ENCODE measurements at regions not wholly inside any gene's neighbourhood (a gene's known extent, or its start where the extent isn't known, plus 50 kb on each side); places are given as distances from the start of the nearest gene placed in this dataset.

DNA sequence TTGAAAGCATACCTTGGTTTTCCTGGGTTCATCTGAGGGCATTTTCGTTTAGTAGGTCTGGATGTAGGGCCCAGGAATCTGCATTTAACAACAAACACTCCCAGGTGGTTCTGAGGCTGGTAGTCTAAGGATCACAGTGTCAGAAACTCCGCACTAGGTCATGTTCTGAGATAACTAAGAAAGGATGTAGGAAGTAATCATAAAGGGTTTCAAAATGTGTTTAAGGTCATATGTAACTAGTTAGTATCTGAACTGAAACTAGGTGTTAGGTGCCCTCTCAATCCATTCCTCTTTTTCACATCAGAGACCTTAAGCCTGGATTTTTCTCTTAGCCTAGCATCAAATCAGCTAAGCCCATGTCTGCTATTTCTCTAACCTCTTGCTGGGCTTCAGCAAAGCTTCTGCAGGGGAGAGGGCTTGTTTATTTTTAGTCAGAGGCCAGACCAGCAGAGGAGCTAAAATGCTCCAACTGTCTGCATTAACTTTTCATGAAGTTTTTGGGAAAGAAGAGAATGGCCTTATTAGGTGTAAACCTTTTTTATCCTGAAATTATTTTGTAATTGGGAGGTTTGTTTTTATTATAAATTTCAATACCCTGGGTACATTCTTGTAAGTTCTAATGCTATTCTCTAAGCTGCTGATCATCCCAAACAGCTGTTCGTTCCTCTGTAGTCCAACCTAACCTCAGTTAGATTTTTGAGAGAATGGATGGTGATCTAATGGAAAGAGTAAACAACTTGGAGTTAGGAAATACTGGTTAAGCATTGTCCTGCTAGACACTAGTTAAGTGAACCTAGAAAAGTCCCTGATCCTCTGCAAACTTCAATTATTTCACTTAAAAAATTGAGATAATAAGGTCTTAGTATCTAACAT is 262.8 kb upstream of the RFC3 start (continued):
- TF ChIP-seq, protein P1, sequence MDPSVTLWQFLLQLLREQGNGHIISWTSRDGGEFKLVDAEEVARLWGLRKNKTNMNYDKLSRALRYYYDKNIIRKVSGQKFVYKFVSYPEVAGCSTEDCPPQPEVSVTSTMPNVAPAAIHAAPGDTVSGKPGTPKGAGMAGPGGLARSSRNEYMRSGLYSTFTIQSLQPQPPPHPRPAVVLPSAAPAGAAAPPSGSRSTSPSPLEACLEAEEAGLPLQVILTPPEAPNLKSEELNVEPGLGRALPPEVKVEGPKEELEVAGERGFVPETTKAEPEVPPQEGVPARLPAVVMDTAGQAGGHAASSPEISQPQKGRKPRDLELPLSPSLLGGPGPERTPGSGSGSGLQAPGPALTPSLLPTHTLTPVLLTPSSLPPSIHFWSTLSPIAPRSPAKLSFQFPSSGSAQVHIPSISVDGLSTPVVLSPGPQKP (IDR thresholded peaks at IDR 0.05; ENCODE audit: low read depth, low read length), result no peak
- no peak for TF ChIP-seq CBX8 (IDR thresholded peaks at IDR 0.05)

DNA sequence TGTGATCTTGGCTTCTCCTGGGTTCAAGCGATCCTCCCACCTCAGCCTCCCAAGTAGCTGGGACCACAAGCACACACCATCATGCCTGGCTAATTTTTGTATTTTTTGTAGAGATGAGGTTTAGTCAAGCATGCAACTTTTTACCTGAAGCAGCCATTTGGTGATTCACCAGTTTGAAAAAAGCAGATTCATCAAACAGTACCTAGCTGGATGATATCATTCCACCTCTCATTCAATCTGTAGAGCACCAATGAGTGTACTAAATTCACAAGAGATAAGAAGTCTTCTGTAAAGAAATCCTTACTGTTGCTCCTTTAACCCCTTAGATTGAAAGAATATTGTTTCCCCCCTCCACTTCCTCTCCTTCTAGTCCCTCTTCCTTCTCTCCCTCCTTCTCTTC is 261.1 kb upstream of the RFC3 start:
- no peak overlapping the region for H3K4me2 ChIP-seq
- ATAC-seq (no peak), DNase-seq (ENCODE audit: low read depth in 1 of 2, low spot score in 1 of 2) (no peak), FAIRE-seq (no peak)
- H3K27ac ChIP-seq, result no peak overlapping the region
- TF ChIP-seq HDAC2 (IDR thresholded peaks at IDR 0.05) (no peak), HOXB13 (CRISPR knock-in tag; IDR thresholded peaks at IDR 0.05; ENCODE audit: low read depth) (no peak), CHD4 (IDR thresholded peaks at IDR 0.05; ENCODE audit: borderline replicate concordance) (no peak), JUN (IDR thresholded peaks at IDR 0.05) (no peak), GATA3 (IDR thresholded peaks at IDR 0.05; ENCODE audit: borderline replicate concordance) (no peak), EHF (CRISPR knock-in tag; IDR thresholded peaks at IDR 0.05) (no peak), ZNF302 (CRISPR knock-in tag; IDR thresholded peaks at IDR 0.05) (no peak), MAZ (IDR thresholded peaks at IDR 0.05; ENCODE audit: borderline replicate concordance, low read depth, low read length) (no peak), RAD21 (conservative IDR thresholded peaks at IDR 0.05 in 1 of 2, IDR thresholded peaks at IDR 0.05 in 1 of 2) (no peak), JUNB (IDR thresholded peaks at IDR 0.05) (no peak), HOXA7 (CRISPR knock-in tag; IDR thresholded peaks at IDR 0.05) (no peak), POLR2AphosphoS2 (conservative IDR thresholded peaks at IDR 0.05; ENCODE audit: low read length) (no peak), EP300 (IDR thresholded peaks at IDR 0.05) (no peak), CHD2 (IDR thresholded peaks at IDR 0.05; ENCODE audit: low read length, partially characterized antibody) (no peak), CBX8 (IDR thresholded peaks at IDR 0.05) (no peak)
- TF ChIP-seq, protein P2, sequence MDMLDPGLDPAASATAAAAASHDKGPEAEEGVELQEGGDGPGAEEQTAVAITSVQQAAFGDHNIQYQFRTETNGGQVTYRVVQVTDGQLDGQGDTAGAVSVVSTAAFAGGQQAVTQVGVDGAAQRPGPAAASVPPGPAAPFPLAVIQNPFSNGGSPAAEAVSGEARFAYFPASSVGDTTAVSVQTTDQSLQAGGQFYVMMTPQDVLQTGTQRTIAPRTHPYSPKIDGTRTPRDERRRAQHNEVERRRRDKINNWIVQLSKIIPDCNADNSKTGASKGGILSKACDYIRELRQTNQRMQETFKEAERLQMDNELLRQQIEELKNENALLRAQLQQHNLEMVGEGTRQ (IDR thresholded peaks at IDR 0.05), result no peak
- TF ChIP-seq, protein P3, sequence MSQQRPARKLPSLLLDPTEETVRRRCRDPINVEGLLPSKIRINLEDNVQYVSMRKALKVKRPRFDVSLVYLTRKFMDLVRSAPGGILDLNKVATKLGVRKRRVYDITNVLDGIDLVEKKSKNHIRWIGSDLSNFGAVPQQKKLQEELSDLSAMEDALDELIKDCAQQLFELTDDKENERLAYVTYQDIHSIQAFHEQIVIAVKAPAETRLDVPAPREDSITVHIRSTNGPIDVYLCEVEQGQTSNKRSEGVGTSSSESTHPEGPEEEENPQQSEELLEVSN (IDR thresholded peaks at IDR 0.05; ENCODE audit: borderline replicate concordance, low read depth), result no peak
- TF ChIP-seq, protein P4, sequence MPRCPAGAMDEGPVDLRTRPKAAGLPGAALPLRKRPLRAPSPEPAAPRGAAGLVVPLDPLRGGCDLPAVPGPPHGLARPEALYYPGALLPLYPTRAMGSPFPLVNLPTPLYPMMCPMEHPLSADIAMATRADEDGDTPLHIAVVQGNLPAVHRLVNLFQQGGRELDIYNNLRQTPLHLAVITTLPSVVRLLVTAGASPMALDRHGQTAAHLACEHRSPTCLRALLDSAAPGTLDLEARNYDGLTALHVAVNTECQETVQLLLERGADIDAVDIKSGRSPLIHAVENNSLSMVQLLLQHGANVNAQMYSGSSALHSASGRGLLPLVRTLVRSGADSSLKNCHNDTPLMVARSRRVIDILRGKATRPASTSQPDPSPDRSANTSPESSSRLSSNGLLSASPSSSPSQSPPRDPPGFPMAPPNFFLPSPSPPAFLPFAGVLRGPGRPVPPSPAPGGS (IDR thresholded peaks at IDR 0.05), result no peak
- H3K4me3 ChIP-seq, result no peak overlapping the region
- CTCF ChIA-PET, result no interaction called here
- POLR2A ChIA-PET, result interaction anchor here (1.4 kb wide), 1 partner anchor 14 kb away, joined by 4 read pairs; no protein-coding TSS in a partner anchor
- no peaks in the 10 kb centered on the region for H3K9me3 ChIP-seq
- H3K4me1 ChIP-seq, result peaks cover 19% of the 10 kb centered on the region
- 89% methylated on average over 1 of the region's 1 CpG for WGBS (ENCODE audit: missing lambda C conversion rate)

DNA sequence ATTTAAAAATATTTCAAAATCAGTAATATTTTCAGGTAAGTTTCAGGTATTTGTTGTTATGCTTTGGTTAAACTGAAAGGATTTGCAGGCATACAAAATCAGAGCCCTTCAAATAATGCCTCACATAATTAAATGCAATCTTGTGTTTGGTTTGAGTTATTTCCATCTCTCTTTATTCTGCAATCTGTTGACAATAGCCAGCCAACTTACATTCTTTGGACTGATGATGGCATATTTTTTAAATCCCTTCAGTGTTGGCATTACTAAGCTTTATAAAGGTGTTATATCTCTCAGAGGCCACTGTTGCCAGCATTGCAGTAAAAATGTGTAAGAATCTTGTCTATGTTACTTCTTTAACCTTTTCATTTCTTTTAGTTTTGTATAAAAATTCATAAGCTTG is 257.2 kb upstream of the RFC3 start:
- Histone ChIP-seq H3K27ac (no peak overlapping the region), H3K4me1 (peaks cover 8% of the 10 kb centered on the region; the same call in 2 of the 3 replicates), H3K9me3 (no peaks in the 10 kb centered on the region), H3K4me2 (no peak overlapping the region; the same call in 2 of the 3 replicates), H3K4me3 (no peak overlapping the region)
- ChIA-PET CTCF (no interaction called here), POLR2A (no interaction called here)
- FAIRE-seq (no peak), DNase-seq (ENCODE audit: low read depth in 1 of 2, low spot score in 1 of 2) (no peak), ATAC-seq (no peak)
- TF ChIP-seq HEYL (CRISPR knock-in tag; IDR thresholded peaks at IDR 0.05), result no peak
- no peak for TF ChIP-seq FOXS1 (CRISPR knock-in tag; IDR thresholded peaks at IDR 0.05)
- TF ChIP-seq NPAS2 (CRISPR knock-in tag; IDR thresholded peaks at IDR 0.05; ENCODE audit: borderline replicate concordance), result no peak
- no peak for TF ChIP-seq CBX2 (IDR thresholded peaks at IDR 0.05; ENCODE audit: borderline replicate concordance, low read depth)
- no peak for TF ChIP-seq MAFK (IDR thresholded peaks at IDR 0.05; ENCODE audit: partially characterized antibody)
- no peak for TF ChIP-seq HOXB13 (CRISPR knock-in tag; IDR thresholded peaks at IDR 0.05; ENCODE audit: low read depth)
- no peak for TF ChIP-seq RCOR1 (IDR thresholded peaks at IDR 0.05; ENCODE audit: low read depth, low read length)
- TF ChIP-seq EHMT2 (IDR thresholded peaks at IDR 0.05; ENCODE audit: low read depth), result no peak
- no peak for TF ChIP-seq RAD21 (conservative IDR thresholded peaks at IDR 0.05 in 1 of 2, IDR thresholded peaks at IDR 0.05 in 1 of 2)
- TF ChIP-seq BHLHE40 (IDR thresholded peaks at IDR 0.05; ENCODE audit: low read depth, low read length), result no peak
- TF ChIP-seq, protein P1 (IDR thresholded peaks at IDR 0.05; ENCODE audit: low read depth, low read length), result no peak
